GM12878 (cell line): ENCODE measurements at regions not wholly inside any gene's neighbourhood (a gene's known extent, or its start where the extent isn't known, plus 50 kb on each side); places are given as distances from the start of the nearest gene placed in this dataset.

Experiments used
- ATAC-seq: fragments of 200-7000 bp; cut with Tn5 transposase; 3 replicates; pipeline ENCODE4 v1.9.1; 2020; ENCODE audit warnings: mild to moderate bottlenecking, moderate library complexity
- BruUV-seq: library from RNA; stranded (reverse); fragments of 400-500 nt; replicated peaks from 2 replicates; lab custom pipeline; 2021; lab: Mats Ljungman, UMichigan
- CTCF ChIA-PET: fragments of 300-600 bp; sonication (Branson Sonifier 250); formaldehyde crosslinking; extraction: SDS; loops from one replicate; lab custom pipeline; 2021; ENCODE audit warnings: inconsistent platforms; lab: Yijun Ruan, JAX
- POLR2A ChIA-PET: fragments of 350-600 bp; formaldehyde crosslinking; extraction: SDS; loops from one replicate; lab custom pipeline; 2021; ENCODE audit warnings: inconsistent platforms; lab: Charles Lee
- RAD21 ChIA-PET: fragments of 300-600 bp; sonication (Branson Sonifier 250); formaldehyde crosslinking; loops from one replicate; lab custom pipeline; 2023; ENCODE audit warnings: antibody characterized with exemption; ENCODE audit not compliant: unreplicated experiment; lab: Charles Lee
- SMC1A ChIA-PET: fragments of 300-600 bp; sonication (Branson Sonifier 250); formaldehyde crosslinking; loops from one replicate; lab custom pipeline; 2023; ENCODE audit not compliant: unreplicated experiment, uncharacterized antibody; lab: Charles Lee
- DNase-seq: peaks from one replicate; pipeline ENCODE4 v3.0.0-alpha.2; 2011; ENCODE audit warnings: low read depth, low spot score
- FAIRE-seq: peaks from 3 replicates; lab custom pipeline; 2011; peaks lifted over from hg19 to GRCh38; lab: Jason Lieb, UNC
- H2AFZ ChIP-seq: 2 replicates; pipeline ENCODE4 v1.6.0; 2011; ENCODE audit warnings: low read depth, low read length, control low read depth; ENCODE audit not compliant: control insufficient read depth
- H3K27ac ChIP-seq: 2 replicates; pipeline ENCODE4 v1.5.1; 2011; ENCODE audit warnings: control low read depth; ENCODE audit not compliant: control insufficient read depth, insufficient read depth
- H3K27me3 ChIP-seq, 2 experiments: replicated peaks in 1 of 2; 2 replicates each; pipeline versions ENCODE4 v1.6.0 to v1.6.1; 2011; ENCODE audit warnings: low read length in 1 of 2; ENCODE audit not compliant: control insufficient read depth in 2 of 2, insufficient read depth in 2 of 2
- H3K36me3 ChIP-seq, 2 experiments: 2 replicates each; pipeline ENCODE4 v1.5.1; 2011; ENCODE audit warnings: low read length in 1 of 2; ENCODE audit not compliant: control insufficient read depth in 2 of 2, insufficient read depth in 2 of 2
- H3K4me1 ChIP-seq: 2 replicates; pipeline ENCODE4 v1.6.1; 2011; ENCODE audit warnings: mild to moderate bottlenecking, low read length, moderate library complexity, mixed read lengths; ENCODE audit not compliant: control insufficient read depth, insufficient read depth
- H3K4me2 ChIP-seq: 2 replicates; pipeline ENCODE4 v1.6.0; 2011; ENCODE audit warnings: control low read depth; ENCODE audit not compliant: control insufficient read depth, insufficient read depth
- H3K4me3 ChIP-seq: fragments of 200-600 bp; sonication (generic); 2 replicates; pipeline ENCODE4 v1.5.1; 2016
- H3K79me2 ChIP-seq: 2 replicates; pipeline ENCODE4 v1.6.0; 2011; ENCODE audit warnings: low read length; ENCODE audit not compliant: control insufficient read depth, insufficient read depth
- H3K9ac ChIP-seq: 2 replicates; pipeline ENCODE4 v1.8.0; 2011; ENCODE audit warnings: low read length, control low read depth, mixed read lengths; ENCODE audit not compliant: control insufficient read depth, insufficient read depth
- H3K9me3 ChIP-seq: replicated peaks from 3 replicates; pipeline ENCODE4 v1.5.1; 2011; ENCODE audit warnings: mild to moderate bottlenecking, low read length; ENCODE audit not compliant: control insufficient read depth, insufficient read depth
- H4K20me1 ChIP-seq: 2 replicates; pipeline ENCODE4 v1.6.0; 2011; ENCODE audit not compliant: control insufficient read depth, insufficient read depth
- BCL3 ChIP-seq: IDR thresholded peaks from 2 replicates; pipeline ENCODE4 v1.6.1; 2011; ENCODE audit warnings: borderline replicate concordance, low read depth, mild to moderate bottlenecking, moderate library complexity, low read length; ENCODE audit not compliant: insufficient read depth, poor library complexity, severe bottlenecking
- CBX3 ChIP-seq: fragments of 200-600 bp; sonication (generic); IDR thresholded peaks from 2 replicates; pipeline ENCODE4 v1.6.1; 2016; ENCODE audit warnings: low read depth, borderline replicate concordance
- EZH2 ChIP-seq: IDR thresholded peaks from 2 replicates; pipeline ENCODE4 v1.6.1; 2012; ENCODE audit warnings: low read depth, mild to moderate bottlenecking, control low read depth, inconsistent platforms, low read length, borderline replicate concordance; ENCODE audit not compliant: control insufficient read depth
- FOXK2 ChIP-seq: fragments of 450-650 bp; IDR thresholded peaks from 2 replicates; pipeline ENCODE4 v1.6.1; 2017; ENCODE audit warnings: mild to moderate bottlenecking, moderate library complexity
- NBN ChIP-seq: fragments of 450-650 bp; IDR thresholded peaks from 2 replicates; pipeline ENCODE4 v1.6.1; 2016
- NR2C1 ChIP-seq: fragments of 450-650 bp; IDR thresholded peaks from 2 replicates; pipeline ENCODE4 v1.6.1; 2017; ENCODE audit warnings: antibody characterized with exemption, mild to moderate bottlenecking, moderate library complexity
- NRF1 ChIP-seq: conservative IDR thresholded peaks from 2 replicates; pipeline ENCODE4 v1.6.1; 2011; ENCODE audit warnings: mild to moderate bottlenecking, low read depth, low read length, improper control_type of control experiment
- SMARCA5 ChIP-seq: fragments of 450-650 bp; IDR thresholded peaks from 2 replicates; pipeline ENCODE4 v1.6.1; 2017; ENCODE audit warnings: mild to moderate bottlenecking
- SP1 ChIP-seq: IDR thresholded peaks from one replicate; pipeline ENCODE4 v1.6.1; 2011; ENCODE audit warnings: low read depth, low read length
- SPI1 ChIP-seq: IDR thresholded peaks from 2 replicates; pipeline ENCODE4 v1.6.1; 2011; ENCODE audit warnings: low read depth, mild to moderate bottlenecking, low read length, moderate library complexity, borderline replicate concordance; ENCODE audit not compliant: insufficient read depth
- WGBS: methylation state at CpG from one replicate; pipeline ENCODE4 v1.1.6; 2016; ENCODE audit warnings: low lambda C conversion rate; ENCODE audit not compliant: insufficient replicate concordance, insufficient coverage; ENCODE audit errors: missing lambda C conversion rate; 5-methylcytosine and 5-hydroxymethylcytosine counted together
- in situ Hi-C: fragments of 300-500 bp; cut with MboI; formaldehyde crosslinking; loops from 9 replicates; pipeline ENCODE4 v1.14.3; 2018; ENCODE audit warnings: mixed read lengths
- intact Hi-C: fragments of 100-400 bp; cut with micrococcal nuclease; formaldehyde crosslinking; loops from one replicate; pipeline ENCODE4 v1.14.2; 2022; ENCODE audit not compliant: unreplicated experiment

GRCh38 chr22:26817926-26818325 lies 160.5 kb downstream of the MIAT start (continued):
- TF ChIP-seq BCL3 = no peak
- no peak for TF ChIP-seq SPI1
- TF ChIP-seq SMARCA5 = no peak

GRCh38 chr22:26821854-26822253 lies 164.5 kb downstream of the MIAT start:
- ChIA-PET POLR2A (no interaction called here), RAD21 (no interaction called here), CTCF (no interaction called here), SMC1A (no interaction called here)
- H3K79me2 ChIP-seq = no peaks in the 10 kb centered on the region
- H3K27ac ChIP-seq = no peak overlapping the region
- H3K9ac ChIP-seq = no peak overlapping the region
- DNase-seq = no peak
- H3K4me3 ChIP-seq = no peak overlapping the region
- FAIRE-seq = no peak
- H2AFZ ChIP-seq = no peak overlapping the region
- H4K20me1 ChIP-seq = no peaks in the 10 kb centered on the region
- WGBS = 19% methylated on average over 4 of the region's 4 CpGs
- no peaks in the 10 kb centered on the region for H3K36me3 ChIP-seq
- intact Hi-C loops (no loop called here), in situ Hi-C loops (no loop called here)
- TF ChIP-seq NRF1 = no peak
- TF ChIP-seq NBN = no peak
- no peak for TF ChIP-seq EZH2
- TF ChIP-seq CBX3 = no peak
- TF ChIP-seq SP1 = no peak
- TF ChIP-seq NR2C1 = no peak
- no peak for TF ChIP-seq FOXK2
- H3K4me2 ChIP-seq = no peak overlapping the region
- H3K9me3 ChIP-seq = no peaks in the 10 kb centered on the region; the same call in 2 of the 3 replicates
- no peaks in the 10 kb centered on the region for H3K27me3 ChIP-seq
- no TSS peak for BruUV-seq
- H3K4me1 ChIP-seq = no peaks in the 10 kb centered on the region
- no peak for ATAC-seq
